ENCODE measurements at regions not wholly inside any gene's neighbourhood (a gene's known extent, or its start where the extent isn't known, plus 50 kb on each side); places are given as distances from the start of the nearest gene placed in this dataset.

- TF ChIP-seq CTCF (IDR thresholded peaks at IDR 0.05; ENCODE audit: low read depth, low read length), result no peak
- TF ChIP-seq EZH2phosphoT487 (IDR thresholded peaks at IDR 0.05; ENCODE audit: low read depth), result no peak
Measured at GRCh38 chr6:66935612-66936011, 1228.6 kb upstream of the EYS start.
